HG03159 (cell line): ENCODE measurements at regions not wholly inside any gene's neighbourhood (a gene's known extent, or its start where the extent isn't known, plus 50 kb on each side); places are given as distances from the start of the nearest gene placed in this dataset.

Source experiments
- ATAC-seq: cut with Tn5 transposase; IDR thresholded peaks from one replicate; pipeline ENCODE4 v1.9.1; 2021; ENCODE audit warnings: mild to moderate bottlenecking, moderate library complexity; ENCODE audit not compliant: unreplicated experiment

GRCh38 chr5:105573575-105573974, 2011.0 kb upstream of the NUDT12 start:
- no peak for ATAC-seq

- no peak for ATAC-seq
Observed at GRCh38 chr5:105565531-105565930, 2002.9 kb upstream of the NUDT12 start.

GRCh38 chr5:105563842-105564241, 2001.3 kb upstream of the NUDT12 start:
- ATAC-seq, result no peak

- ATAC-seq, result no peak
Observed at GRCh38 chr5:105554568-105555169, 1992.1 kb upstream of the NUDT12 start.

- ATAC-seq, result no peak
Observed at GRCh38 chr5:105544300-105544699, 1981.7 kb upstream of the NUDT12 start.

- no peak for ATAC-seq
Observed at GRCh38 chr5:105536675-105537074, 1974.1 kb upstream of the NUDT12 start.

GRCh38 chr5:105530716-105531261, 1968.2 kb upstream of the NUDT12 start:
- ATAC-seq, result no peak

GRCh38 chr5:105529851-105530250, 1967.3 kb upstream of the NUDT12 start:
- no peak for ATAC-seq

GRCh38 chr5:105508519-105508918, 1945.9 kb upstream of the NUDT12 start:
- no peak for ATAC-seq

GRCh38 chr5:105506692-105507277, 1944.2 kb upstream of the NUDT12 start:
- ATAC-seq, result no peak

GRCh38 chr5:105503950-105504349, 1941.4 kb upstream of the NUDT12 start:
- ATAC-seq, result no peak

GRCh38 chr5:105501315-105501714, 1938.7 kb upstream of the NUDT12 start:
- no peak for ATAC-seq

GRCh38 chr5:105475401-105475800, 1912.8 kb upstream of the NUDT12 start:
- ATAC-seq, result no peak

- no peak for ATAC-seq
Observed at GRCh38 chr5:105462377-105462776, 1899.8 kb upstream of the NUDT12 start.

- ATAC-seq, result no peak
Observed at GRCh38 chr5:105460721-105461120, 1898.1 kb upstream of the NUDT12 start.

GRCh38 chr5:105453216-105453807, 1890.7 kb upstream of the NUDT12 start:
- no peak for ATAC-seq

GRCh38 chr5:105448271-105448670, 1885.7 kb upstream of the NUDT12 start:
- ATAC-seq, result no peak

GRCh38 chr5:105430516-105430915, 1867.9 kb upstream of the NUDT12 start:
- ATAC-seq, result no peak

- no peak for ATAC-seq
Observed at GRCh38 chr5:105428451-105429380, 1866.1 kb upstream of the NUDT12 start.

- no peak for ATAC-seq
Observed at GRCh38 chr5:105414067-105414466, 1851.5 kb upstream of the NUDT12 start.

GRCh38 chr5:105413406-105413990, 1850.9 kb upstream of the NUDT12 start:
- no peak for ATAC-seq
